ENCODE measurements at regions not wholly inside any gene's neighbourhood (a gene's known extent, or its start where the extent isn't known, plus 50 kb on each side); places are given as distances from the start of the nearest gene placed in this dataset.
"Not testable (repeated sequence)": the region's sequence is repeated elsewhere in the genome, so short reads cannot be mapped to it uniquely, and the experiment has no call there.

GRCh38 chr13:33355201-33355895, 69.8 kb upstream of the STARD13 start:
- no peak for DNase-seq (ENCODE audit: extremely low read depth, low read depth)
- no peak for TF ChIP-seq CTCF (IDR thresholded peaks at IDR 0.05; ENCODE audit: low read depth, low read length, missing control alignments)
- no peak overlapping the region for H3K4me3 ChIP-seq (replicated peaks; ENCODE audit: low read depth, low read length)

- DNase-seq (ENCODE audit: extremely low read depth, low read depth); H3K4me3 ChIP-seq (replicated peaks; ENCODE audit: low read depth, low read length): not testable (repeated sequence)
Measured at GRCh38 chr13:33358076-33358475, 72.5 kb upstream of the STARD13 start.

- DNase-seq (ENCODE audit: extremely low read depth, low read depth) = no peak
Measured at GRCh38 chr13:33362986-33363727, 77.6 kb upstream of the STARD13 start.

GRCh38 chr13:33364192-33364591, 78.6 kb upstream of the STARD13 start:
- no peak for DNase-seq (ENCODE audit: extremely low read depth, low read depth)
- H3K4me3 ChIP-seq (replicated peaks; ENCODE audit: low read depth, low read length) = no peak overlapping the region
- TF ChIP-seq CTCF (IDR thresholded peaks at IDR 0.05; ENCODE audit: low read depth, low read length, missing control alignments) = no peak

More at GRCh38 chr13:33362986-33363727, 77.6 kb upstream of the STARD13 start:
- H3K4me3 ChIP-seq (replicated peaks; ENCODE audit: low read depth, low read length) = no peak overlapping the region
- TF ChIP-seq CTCF (IDR thresholded peaks at IDR 0.05; ENCODE audit: low read depth, low read length, missing control alignments) = no peak

- no peak overlapping the region for H3K4me3 ChIP-seq (replicated peaks; ENCODE audit: low read depth, low read length)
- no peak for DNase-seq (ENCODE audit: extremely low read depth, low read depth)
- no peak for TF ChIP-seq CTCF (IDR thresholded peaks at IDR 0.05; ENCODE audit: low read depth, low read length, missing control alignments)
Measured at GRCh38 chr13:33366469-33367062, 81.0 kb upstream of the STARD13 start.

- TF ChIP-seq CTCF (IDR thresholded peaks at IDR 0.05; ENCODE audit: low read depth, low read length, missing control alignments) = no peak
- DNase-seq (ENCODE audit: extremely low read depth, low read depth) = no peak
- no peak overlapping the region for H3K4me3 ChIP-seq (replicated peaks; ENCODE audit: low read depth, low read length)
Measured at GRCh38 chr13:33367171-33367895, 81.8 kb upstream of the STARD13 start.

- TF ChIP-seq CTCF (IDR thresholded peaks at IDR 0.05; ENCODE audit: low read depth, low read length, missing control alignments) = no peak
- H3K4me3 ChIP-seq (replicated peaks; ENCODE audit: low read depth, low read length) = no peak overlapping the region
- no peak for DNase-seq (ENCODE audit: extremely low read depth, low read depth)
Measured at GRCh38 chr13:33367926-33368325, 82.4 kb upstream of the STARD13 start.

Data from HFF-Myc (cell line).